HepG2 (cell line): ENCODE measurements at regions not wholly inside any gene's neighbourhood (a gene's known extent, or its start where the extent isn't known, plus 50 kb on each side); places are given as distances from the start of the nearest gene placed in this dataset.

Source experiments
- ATAC-seq: fragments of 200-7000 bp; cut with Tn5 transposase; 3 replicates; pipeline ENCODE4 v1.9.1; 2020; ENCODE audit warnings: mild to moderate bottlenecking, moderate library complexity
- BruUV-seq: library from RNA; stranded (reverse); fragments of 400-500 nt; replicated peaks from 2 replicates; lab custom pipeline; 2021; lab: Mats Ljungman, UMichigan
- CTCF ChIA-PET: fragments of 300-600 bp; formaldehyde crosslinking; extraction: SDS; loops from one replicate; lab custom pipeline; 2021; ENCODE audit warnings: low total read pairs, inconsistent platforms, low intra/inter-chr PET ratio; lab: Yijun Ruan, JAX
- POLR2A ChIA-PET: fragments of 350-600 bp; sonication (Branson Sonifier 250); formaldehyde crosslinking; loops from one replicate; lab custom pipeline; 2020; ENCODE audit warnings: antibody characterized with exemption, inconsistent platforms; lab: Yijun Ruan, JAX
- DNase-seq: peaks from one replicate; pipeline ENCODE4 v3.0.0-alpha.2; 2015; ENCODE audit warnings: low spot score
- FAIRE-seq: peaks from 3 replicates; lab custom pipeline; 2011; peaks lifted over from hg19 to GRCh38; lab: Jason Lieb, UNC
- H2AFZ ChIP-seq: one replicate; pipeline ENCODE4 v1.6.1; 2011; ENCODE audit warnings: low read length, inconsistent platforms
- H3K27ac ChIP-seq: fragments of 300-600 bp; 3 replicates; pipeline ENCODE4 v1.8.0; 2011; ENCODE audit warnings: mixed run types, mild to moderate bottlenecking, mixed read lengths, low read length, inconsistent platforms; ENCODE audit not compliant: insufficient read depth; ENCODE audit errors: extremely low read length
- H3K27me3 ChIP-seq, 2 experiments: fragments of 200-600 bp in 1 of 2; 2 replicates in 1 of 2; 3 replicates in 1 of 2; pipeline versions ENCODE4 v1.6.0 to v1.8.0; 2011; ENCODE audit warnings: low read length in 2 of 2, mild to moderate bottlenecking in 2 of 2, moderate library complexity in 2 of 2, inconsistent platforms in 1 of 2; ENCODE audit not compliant: insufficient read depth in 2 of 2, control insufficient read depth in 1 of 2
- H3K36me3 ChIP-seq, 2 experiments: fragments of 200-600 bp in 1 of 2; replicated peaks in 1 of 2; 2 replicates in 1 of 2; 3 replicates in 1 of 2; pipeline versions ENCODE4 v1.5.1 to v1.8.0; 2011; ENCODE audit warnings: low read length in 2 of 2, inconsistent platforms in 1 of 2; ENCODE audit not compliant: insufficient read depth in 2 of 2, control insufficient read depth in 1 of 2
- H3K4me1 ChIP-seq: 2 replicates; pipeline ENCODE4 v1.5.1; 2012; ENCODE audit warnings: low read length, inconsistent platforms; ENCODE audit not compliant: insufficient read depth
- H3K4me2 ChIP-seq: 2 replicates; pipeline ENCODE4 v1.6.0; 2011; ENCODE audit warnings: low read depth, low read length, inconsistent platforms
- H3K4me3 ChIP-seq, 3 experiments: fragments of 200-600 bp in 1 of 3; sonication (generic), shearing (Covaris generic) in 1 of 3; replicated peaks in 1 of 3; 2 replicates each; pipeline ENCODE4 v1.5.1; 2011 to 2016; ENCODE audit warnings: low read length in 3 of 3, inconsistent platforms in 2 of 3, low read depth in 2 of 3, mild to moderate bottlenecking in 2 of 3, control low read depth in 1 of 3, mixed read lengths in 1 of 3; ENCODE audit not compliant: insufficient read depth in 1 of 3
- H3K79me2 ChIP-seq: one replicate; pipeline ENCODE4 v1.6.1; 2011; ENCODE audit warnings: low read length, inconsistent platforms; ENCODE audit not compliant: insufficient read depth
- H3K9ac ChIP-seq: 2 replicates; pipeline ENCODE4 v1.6.0; 2011; ENCODE audit warnings: mild to moderate bottlenecking, low read depth, low read length, inconsistent platforms; ENCODE audit not compliant: insufficient read depth
- H3K9me3 ChIP-seq: 2 replicates; pipeline ENCODE4 v1.5.1; 2012; ENCODE audit warnings: mild to moderate bottlenecking, low read length
- H4K20me1 ChIP-seq: 2 replicates; pipeline ENCODE4 v1.6.0; 2011; ENCODE audit warnings: inconsistent platforms, mild to moderate bottlenecking, low read length, moderate library complexity; ENCODE audit not compliant: insufficient read depth
- CBFB ChIP-seq: sonication (generic); formaldehyde crosslinking; IDR thresholded peaks from 2 replicates; pipeline ENCODE4 v1.4.0; 2020; ENCODE audit warnings: missing genetic modification reagents
- DNMT1 ChIP-seq: sonication (generic); formaldehyde crosslinking; IDR thresholded peaks from 2 replicates; pipeline ENCODE4 v1.5.1; 2020; ENCODE audit warnings: mild to moderate bottlenecking, missing genetic modification reagents
- JUN ChIP-seq: sonication (generic); formaldehyde crosslinking; IDR thresholded peaks from 2 replicates; pipeline ENCODE4 v1.4.0; 2020; ENCODE audit warnings: mild to moderate bottlenecking, missing genetic modification reagents
- LRRFIP1 ChIP-seq: sonication (generic); formaldehyde crosslinking; conservative IDR thresholded peaks from 2 replicates; pipeline ENCODE4 v1.4.0; 2020; ENCODE audit warnings: missing genetic modification reagents
- MAFG ChIP-seq: sonication (generic); formaldehyde crosslinking; IDR thresholded peaks from 2 replicates; pipeline ENCODE4 v1.5.1; 2020; ENCODE audit warnings: mild to moderate bottlenecking, missing genetic modification reagents
- STAT6 ChIP-seq: sonication (generic); formaldehyde crosslinking; IDR thresholded peaks from 2 replicates; pipeline ENCODE4 v1.4.0; 2020; ENCODE audit warnings: missing genetic modification reagents, mild to moderate bottlenecking, borderline replicate concordance
- ZBTB7A ChIP-seq: sonication (generic); formaldehyde crosslinking; IDR thresholded peaks from 2 replicates; pipeline ENCODE4 v1.8.0; 2022; ENCODE audit warnings: mild to moderate bottlenecking, missing genetic modification reagents
- ZNF558 ChIP-seq: sonication (generic); formaldehyde crosslinking; IDR thresholded peaks from 2 replicates; pipeline ENCODE4 v1.9.0; 2022; ENCODE audit warnings: mild to moderate bottlenecking, missing genetic modification reagents, borderline replicate concordance
- WGBS: methylation state at CpG from one replicate; pipeline ENCODE4 v1.1.6; 2017; ENCODE audit warnings: low lambda C conversion rate; 5-methylcytosine and 5-hydroxymethylcytosine counted together
- in situ Hi-C: cut with HindIII; loops from 2 replicates; pipeline ENCODE4 v1.10.0; 2017; ENCODE audit warnings: low pct_unique_long_range_greater_than_20kb; ENCODE audit not compliant: extremely low pct_ligation_motif_present
- intact Hi-C: fragments of 100-400 bp; cut with micrococcal nuclease; formaldehyde crosslinking; loops from one replicate; pipeline ENCODE4 v1.10.0; 2022; ENCODE audit not compliant: unreplicated experiment
- TF ChIP-seq, protein P1 (sequence below): IDR thresholded peaks from 2 replicates; pipeline ENCODE4 v1.6.1; 2018; ENCODE audit warnings: missing genetic modification reagents
- TF ChIP-seq, protein P2 (sequence below): sonication (generic); formaldehyde crosslinking; IDR thresholded peaks from 2 replicates; pipeline ENCODE4 v1.8.0; 2022; ENCODE audit warnings: mild to moderate bottlenecking, missing genetic modification reagents, borderline replicate concordance

DNA sequence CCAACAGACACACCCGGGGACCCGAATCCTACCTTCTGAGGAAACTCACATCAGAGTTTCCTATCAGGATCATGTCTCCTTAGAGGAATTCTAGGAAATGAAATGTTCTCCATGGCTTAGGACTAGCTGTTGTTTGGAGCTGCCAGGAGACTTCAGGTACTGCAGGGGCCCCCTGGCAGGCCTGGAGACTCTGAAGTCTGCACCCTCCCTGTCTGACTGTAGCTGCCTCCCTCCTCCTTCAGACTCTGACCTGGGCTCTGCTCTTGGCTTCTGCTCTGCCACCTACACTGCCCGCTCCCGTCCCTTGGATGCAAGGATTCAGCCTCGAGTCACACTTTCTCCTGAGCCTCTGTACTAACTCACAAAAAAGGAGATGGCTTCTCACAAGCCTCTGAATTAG lies 232.8 kb downstream of the INHBA start:
- H3K9ac ChIP-seq, result no peak overlapping the region
- ATAC-seq, result no peak
- intact Hi-C loops (no loop called here), in situ Hi-C loops (no loop called here)
- no peaks in the 10 kb centered on the region for H3K36me3 ChIP-seq
- no peak overlapping the region for H3K27ac ChIP-seq
- TF ChIP-seq ZNF558 (no peak), ZBTB7A (no peak), CBFB (CRISPR knock-in tag) (no peak), JUN (no peak)
- POLR2A ChIA-PET, result no interaction called here
- no peak overlapping the region for H2AFZ ChIP-seq
- WGBS, result 42% methylated on average over 5 of the region's 5 CpGs
- DNase-seq, result no peak
- no peaks in the 10 kb centered on the region for H3K9me3 ChIP-seq
- no peak for FAIRE-seq
- no TSS peak for BruUV-seq
- no peaks in the 10 kb centered on the region for H3K4me1 ChIP-seq
- no peaks in the 10 kb centered on the region for H4K20me1 ChIP-seq
- no peaks in the 10 kb centered on the region for H3K27me3 ChIP-seq
- no peak overlapping the region for H3K4me3 ChIP-seq
- no peaks in the 10 kb centered on the region for H3K79me2 ChIP-seq
- CTCF ChIA-PET, result no interaction called here
- no peak overlapping the region for H3K4me2 ChIP-seq

DNA sequence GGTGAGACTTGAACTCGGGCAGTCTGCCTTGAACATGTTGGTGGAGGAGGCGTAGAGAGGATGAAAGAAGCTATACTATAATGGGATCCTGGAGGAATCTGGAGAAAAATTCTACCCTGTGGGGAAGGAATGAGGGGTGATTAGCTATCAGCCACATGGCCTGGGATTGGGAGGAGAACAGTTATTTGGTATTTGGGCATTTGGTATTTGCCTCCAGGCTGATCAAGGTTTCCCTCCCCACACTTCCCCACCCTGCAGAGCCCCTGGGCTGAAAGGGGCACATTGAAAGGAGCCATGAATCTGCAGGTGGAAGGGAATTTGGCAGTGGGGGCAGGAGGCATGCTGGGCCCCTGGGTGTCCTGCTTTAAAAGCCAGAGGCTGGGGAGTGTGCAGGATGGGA lies 235.3 kb downstream of the INHBA start:
- WGBS, result 52% methylated on average over 2 of the region's 2 CpGs
- ChIA-PET CTCF (no interaction called here), POLR2A (no interaction called here)
- no peak for ATAC-seq
- Histone ChIP-seq H3K4me2 (no peak overlapping the region), H4K20me1 (no peaks in the 10 kb centered on the region), H3K9ac (no peak overlapping the region), H3K27me3 (no peaks in the 10 kb centered on the region), H3K36me3 (no peaks in the 10 kb centered on the region), H2AFZ (no peak overlapping the region), H3K4me3 (no peak overlapping the region), H3K4me1 (no peaks in the 10 kb centered on the region), H3K27ac (no peak overlapping the region), H3K9me3 (no peaks in the 10 kb centered on the region; the same call in 1 of the 2 replicates), H3K79me2 (no peaks in the 10 kb centered on the region)
- intact Hi-C loops (no loop called here), in situ Hi-C loops (no loop called here)
- no TSS peak for BruUV-seq
- no peak for FAIRE-seq
- DNase-seq, result no peak
- TF ChIP-seq LRRFIP1 (CRISPR knock-in tag), result no peak
- TF ChIP-seq, protein P1, sequence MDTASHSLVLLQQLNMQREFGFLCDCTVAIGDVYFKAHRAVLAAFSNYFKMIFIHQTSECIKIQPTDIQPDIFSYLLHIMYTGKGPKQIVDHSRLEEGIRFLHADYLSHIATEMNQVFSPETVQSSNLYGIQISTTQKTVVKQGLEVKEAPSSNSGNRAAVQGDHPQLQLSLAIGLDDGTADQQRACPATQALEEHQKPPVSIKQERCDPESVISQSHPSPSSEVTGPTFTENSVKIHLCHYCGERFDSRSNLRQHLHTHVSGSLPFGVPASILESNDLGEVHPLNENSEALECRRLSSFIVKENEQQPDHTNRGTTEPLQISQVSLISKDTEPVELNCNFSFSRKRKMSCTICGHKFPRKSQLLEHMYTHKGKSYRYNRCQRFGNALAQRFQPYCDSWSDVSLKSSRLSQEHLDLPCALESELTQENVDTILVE (CRISPR knock-in tag), result no peak
- TF ChIP-seq DNMT1, result no peak
- TF ChIP-seq MAFG, result no peak
- TF ChIP-seq, protein P2, sequence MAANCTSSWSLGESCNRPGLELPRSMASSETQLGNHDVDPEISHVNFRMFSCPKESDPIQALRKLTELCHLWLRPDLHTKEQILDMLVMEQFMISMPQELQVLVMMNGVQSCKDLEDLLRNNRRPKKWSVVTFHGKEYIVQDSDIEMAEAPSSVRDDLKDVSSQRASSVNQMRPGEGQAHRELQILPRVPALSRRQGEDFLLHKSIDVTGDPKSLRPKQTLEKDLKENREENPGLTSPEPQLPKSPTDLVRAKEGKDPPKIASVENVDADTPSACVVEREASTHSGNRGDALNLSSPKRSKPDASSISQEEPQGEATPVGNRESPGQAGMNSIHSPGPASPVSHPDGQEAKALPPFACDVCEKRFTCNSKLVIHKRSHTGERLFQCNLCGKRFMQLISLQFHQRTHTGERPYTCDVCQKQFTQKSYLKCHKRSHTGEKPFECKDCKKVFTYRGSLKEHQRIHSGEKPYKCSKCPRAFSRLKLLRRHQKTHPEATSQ, result no peak
- no peak for TF ChIP-seq STAT6 (CRISPR knock-in tag)
